DMS153 treated with DMSO at 0.1 percent for 48 hours (cell line): ENCODE measurements at regions not wholly inside any gene's neighbourhood (a gene's known extent, or its start where the extent isn't known, plus 50 kb on each side); places are given as distances from the start of the nearest gene placed in this dataset.

Experiments
- DNase-seq: peaks from one replicate; lab custom pipeline; 2025; ENCODE audit not compliant: unreplicated experiment; lab: John Stamatoyannopoulos, UW

DNA sequence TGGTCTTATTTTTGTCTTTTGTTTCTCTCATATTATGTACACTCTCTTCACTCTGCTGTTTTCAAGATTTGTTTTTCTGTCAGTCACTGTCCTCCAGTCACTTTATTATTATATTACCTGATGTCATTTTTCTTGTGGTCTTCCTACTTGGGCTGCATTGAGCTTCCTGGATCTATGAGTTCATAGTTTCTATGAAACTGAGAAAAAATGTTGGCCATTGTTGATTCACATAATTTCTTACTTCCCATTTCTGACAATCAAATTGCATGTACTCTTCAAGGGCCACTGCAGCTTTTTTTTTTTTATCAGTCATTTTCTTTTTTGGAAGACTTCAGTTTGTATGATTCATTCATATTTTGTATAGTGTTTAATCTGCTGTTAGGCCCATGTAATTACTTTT, 1180.6 kb upstream of the GBE1 start:
- no peak for DNase-seq

GRCh38 chr3:82940124-82940523, 1178.7 kb upstream of the GBE1 start:
- DNase-seq: no peak

DNA sequence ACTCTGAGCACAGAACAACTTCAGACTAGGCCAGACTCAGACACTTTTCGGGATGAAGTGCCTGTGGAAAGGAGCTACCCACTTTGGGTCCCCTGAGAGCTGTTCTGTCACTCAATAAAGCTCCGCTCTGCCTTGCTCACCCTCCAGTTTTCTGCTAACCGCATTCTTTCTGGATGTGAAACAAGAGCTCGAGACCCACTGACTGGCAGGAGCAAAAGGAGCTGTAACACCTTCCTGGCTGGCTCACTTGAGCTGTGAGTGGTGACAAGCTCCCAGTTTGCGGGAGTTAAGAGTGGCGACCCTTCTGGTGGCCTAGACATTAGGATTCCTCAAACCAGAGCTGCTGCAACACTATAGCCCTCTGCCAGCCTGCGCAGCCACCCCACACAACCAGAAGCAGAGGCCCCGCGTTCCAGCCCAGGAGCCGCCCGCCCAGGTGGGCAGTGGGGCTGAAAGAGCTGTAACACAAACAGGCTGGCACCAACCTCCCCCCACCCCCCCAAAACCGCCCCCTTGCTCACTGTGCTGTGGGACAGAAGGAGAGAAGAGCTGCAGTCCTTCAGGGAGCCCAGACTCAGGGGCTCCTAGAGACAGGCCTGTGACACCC, 1178.1 kb upstream of the GBE1 start:
- no peak for DNase-seq

DNA sequence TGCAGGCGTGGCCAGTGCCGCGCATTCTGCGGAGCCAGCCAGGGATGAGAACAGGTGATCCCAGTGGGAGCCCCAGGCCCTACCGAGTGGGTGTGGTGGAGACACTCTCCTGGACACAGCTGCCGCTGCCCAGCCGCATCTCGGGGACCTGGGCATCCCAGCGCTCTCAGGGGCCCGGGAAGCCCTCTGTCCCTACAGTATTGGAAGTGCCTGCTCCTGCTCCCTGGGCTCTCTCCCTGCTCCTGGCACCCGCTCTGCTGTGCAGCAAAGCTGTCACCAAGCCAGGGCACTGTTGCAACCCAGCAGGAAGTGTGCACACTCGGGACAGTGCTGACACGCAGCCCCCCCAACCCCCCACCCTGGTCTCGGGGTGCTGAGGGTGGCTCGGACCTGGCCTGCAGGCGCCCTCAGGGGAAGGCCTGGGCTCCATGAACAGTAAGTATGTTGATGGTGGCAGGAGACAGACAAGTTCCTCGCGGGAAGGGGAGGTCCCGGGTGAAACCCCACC, 1177.4 kb upstream of the GBE1 start:
- DNase-seq: no peak

DNA sequence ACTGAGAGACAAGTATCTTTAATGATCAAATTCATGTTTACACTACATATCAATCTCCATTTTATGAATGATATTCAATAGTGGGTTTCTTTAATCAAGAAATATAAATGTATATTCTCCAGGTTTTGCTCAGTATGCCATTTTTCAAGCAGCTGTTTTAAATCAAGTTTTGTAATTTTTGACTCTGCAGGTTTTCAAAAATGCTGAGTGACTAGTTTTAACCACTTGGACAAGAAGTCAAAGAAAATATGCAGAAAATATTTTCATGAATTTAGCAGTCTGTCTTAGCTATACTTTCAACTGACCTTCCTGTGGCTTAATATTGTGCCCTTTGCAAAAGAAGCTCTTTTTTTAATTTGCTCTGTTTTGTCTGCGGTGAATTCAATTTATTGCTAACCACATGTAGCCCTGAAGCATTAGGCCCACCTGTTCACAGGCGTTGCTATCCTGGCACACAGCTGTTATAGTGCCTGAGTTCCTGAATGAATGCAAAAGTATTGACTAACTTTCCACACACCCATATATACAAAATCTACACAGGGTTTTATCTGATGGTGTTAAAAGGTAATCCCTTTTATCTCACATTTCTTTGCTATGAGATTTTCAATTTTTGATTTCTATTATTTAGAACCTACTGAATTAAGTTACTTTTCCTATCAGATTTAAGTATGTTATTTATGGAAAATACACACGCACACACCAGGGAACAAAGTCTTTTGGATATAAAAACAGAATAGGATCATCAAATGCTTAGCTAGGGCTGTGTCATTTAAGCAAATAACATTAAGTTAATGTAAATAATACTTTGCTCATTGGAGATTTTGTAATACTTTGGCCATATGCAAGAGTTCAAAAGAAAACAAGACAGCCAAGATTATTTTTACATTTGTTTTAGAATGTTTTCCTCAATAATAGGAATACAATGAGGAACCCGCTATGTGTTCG, 1166.1 kb upstream of the GBE1 start:
- DNase-seq: no peak

DNA sequence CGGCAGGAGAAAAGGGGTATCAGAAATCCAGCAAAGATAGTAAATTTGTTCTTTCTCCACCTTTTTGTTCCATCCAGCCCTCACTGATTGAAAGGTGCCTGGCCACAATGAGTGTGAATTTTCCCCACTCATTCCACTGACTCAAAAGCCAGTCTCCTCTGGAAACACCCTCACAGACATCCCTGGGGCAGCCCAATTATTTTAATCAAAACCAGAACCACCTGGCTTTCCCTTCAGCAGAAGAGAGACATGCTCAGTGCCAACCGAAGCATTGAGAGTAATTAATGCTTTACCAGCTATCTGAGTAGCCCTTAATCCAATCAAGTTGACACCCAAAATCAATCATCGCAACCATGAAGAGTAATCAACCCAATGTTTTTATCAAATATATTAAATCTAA, 1129.6 kb upstream of the GBE1 start:
- no peak for DNase-seq

GRCh38 chr3:82883072-82883471, 1121.6 kb upstream of the GBE1 start:
- DNase-seq: no peak

DNA sequence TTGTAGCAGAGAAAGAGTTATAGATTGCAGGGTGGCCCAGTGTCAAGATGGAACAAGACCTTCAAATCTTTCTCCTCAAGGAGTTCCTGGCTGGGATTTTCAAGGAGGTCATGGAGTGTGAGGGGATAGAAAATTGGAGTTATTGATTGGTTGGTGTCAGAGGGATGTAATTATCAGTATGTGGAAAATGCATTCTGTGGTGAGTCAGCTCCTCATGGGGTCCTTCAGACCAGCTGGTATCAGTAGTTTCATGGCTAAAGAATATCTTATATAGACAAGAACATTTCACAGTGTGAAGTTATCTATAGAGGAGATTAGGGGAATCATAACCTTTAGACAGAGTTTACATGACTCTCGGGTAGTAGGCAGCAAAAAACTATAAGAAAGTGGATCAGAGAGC, 1114.0 kb upstream of the GBE1 start:
- DNase-seq: no peak

GRCh38 chr3:82839871-82840270, 1078.4 kb upstream of the GBE1 start:
- DNase-seq: no peak

GRCh38 chr3:82834098-82834497, 1072.7 kb upstream of the GBE1 start:
- no peak for DNase-seq

DNA sequence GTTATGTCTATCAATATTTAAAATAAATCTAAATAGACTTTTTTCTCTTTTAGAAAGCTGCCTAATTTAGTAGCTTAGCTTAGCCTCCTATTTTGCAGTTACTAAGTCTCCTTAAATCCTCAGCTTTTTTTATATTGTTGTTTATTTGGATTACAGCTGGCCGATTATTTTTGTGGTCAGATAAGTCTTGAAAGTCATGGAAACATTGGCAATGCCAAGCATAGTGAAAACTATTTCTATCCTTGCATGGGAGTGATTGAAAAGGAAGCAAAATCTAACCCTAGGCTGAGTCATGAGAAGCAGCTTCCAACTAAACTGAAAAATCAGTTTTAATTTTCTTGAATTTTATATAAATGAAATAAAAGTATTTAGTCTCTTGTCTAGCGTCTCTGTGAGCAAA, 1063.0 kb upstream of the GBE1 start:
- DNase-seq: no peak

- DNase-seq: no peak
These were observed 1054.6 kb upstream of the GBE1 start for GRCh38 chr3:82816086-82816485.

DNA sequence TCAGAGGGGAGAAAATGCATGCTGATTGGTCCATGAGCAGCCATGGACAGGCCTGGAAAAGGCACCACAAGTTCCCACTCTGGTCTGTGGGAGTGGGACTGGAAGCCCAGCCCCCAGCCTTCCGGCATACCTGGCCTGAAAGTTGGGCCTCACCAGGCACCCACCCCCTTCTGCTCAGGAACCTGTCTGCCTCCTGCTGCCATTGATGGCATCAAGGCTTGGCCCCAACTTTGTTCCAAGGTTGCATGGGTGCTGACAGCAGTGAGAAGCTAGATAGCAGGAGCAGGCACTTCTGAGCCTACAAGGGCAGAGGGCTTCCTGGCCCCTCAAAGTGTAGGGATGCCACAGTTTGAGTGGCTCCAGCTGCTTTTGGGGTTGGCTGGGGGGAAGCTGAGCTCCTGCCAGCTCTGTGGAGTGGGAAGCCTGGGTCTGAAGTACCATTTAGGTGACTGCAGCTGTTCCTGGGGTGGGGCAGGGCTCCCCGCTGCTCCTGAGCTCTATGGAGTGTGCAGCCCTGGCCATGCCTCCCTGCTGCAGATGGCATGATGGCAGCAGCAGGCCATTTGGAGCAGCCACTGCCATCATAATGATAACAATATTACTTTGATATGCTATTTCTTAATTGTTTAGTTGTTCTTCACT, 1054.1 kb upstream of the GBE1 start:
- DNase-seq: no peak

- DNase-seq: no peak
These were observed 1053.2 kb upstream of the GBE1 start for GRCh38 chr3:82814660-82815059.

DNA sequence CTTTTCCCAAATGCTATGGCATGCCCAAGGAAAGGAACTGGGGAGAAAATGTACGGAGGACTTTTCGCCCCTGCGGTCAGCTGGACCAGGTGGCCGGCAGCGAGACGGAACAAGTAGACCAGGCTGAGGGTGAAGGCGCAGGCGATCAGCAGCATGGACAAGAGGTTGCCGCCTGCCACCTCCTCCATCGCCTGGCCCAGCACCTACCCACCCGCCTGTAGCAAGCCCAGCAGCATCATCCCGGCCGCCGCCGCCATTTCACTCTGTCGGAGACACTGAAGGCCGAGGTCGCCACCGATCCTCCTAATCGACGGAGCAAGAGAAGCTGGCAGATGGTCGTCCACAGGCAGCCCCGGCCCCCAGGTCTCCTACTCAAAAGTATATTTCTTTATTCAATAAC, 1046.3 kb upstream of the GBE1 start:
- DNase-seq: no peak

DNA sequence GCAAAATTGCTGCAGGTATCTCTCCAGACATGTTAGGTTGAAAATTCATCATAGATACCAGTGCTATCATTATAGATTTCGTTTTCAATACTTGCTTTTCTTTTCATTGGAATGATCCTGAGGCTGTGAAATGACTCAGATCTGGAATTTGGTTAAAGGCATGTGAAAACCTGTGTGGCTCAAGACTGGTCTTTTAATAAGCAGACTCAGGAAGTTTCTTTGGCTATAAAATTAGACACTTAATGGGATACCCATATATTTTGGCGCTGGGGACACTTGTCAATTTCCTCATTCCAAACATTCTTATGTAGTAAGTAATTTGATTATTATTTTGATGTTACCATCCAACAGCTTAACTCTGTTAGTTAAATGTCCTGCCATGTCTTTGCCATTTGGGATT, 1041.1 kb upstream of the GBE1 start:
- DNase-seq: no peak

- DNase-seq: no peak
These were observed 1038.8 kb upstream of the GBE1 start for GRCh38 chr3:82800248-82800647.

- DNase-seq: no peak
These were observed 1035.3 kb upstream of the GBE1 start for GRCh38 chr3:82796765-82797164.

DNA sequence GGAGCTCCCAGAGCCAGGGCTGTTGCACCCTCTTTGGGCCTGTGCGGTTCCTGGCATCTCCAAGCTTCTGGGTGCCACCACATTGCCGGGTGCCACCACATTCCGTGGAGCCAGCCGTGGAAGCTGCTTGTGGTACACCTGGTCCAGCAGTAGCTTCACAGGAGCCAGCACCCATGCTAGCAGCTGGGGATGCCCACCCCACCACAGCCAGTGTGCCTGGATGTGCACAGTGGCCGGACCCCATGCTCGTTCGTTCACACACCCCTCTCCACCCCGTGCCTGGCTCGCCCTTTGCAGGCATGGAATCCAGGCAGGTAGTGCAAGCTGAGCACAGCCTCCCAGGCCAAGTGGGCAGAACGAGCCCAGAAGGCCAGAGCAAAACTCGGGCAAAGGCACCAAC, 1029.8 kb upstream of the GBE1 start:
- no peak for DNase-seq

DNA sequence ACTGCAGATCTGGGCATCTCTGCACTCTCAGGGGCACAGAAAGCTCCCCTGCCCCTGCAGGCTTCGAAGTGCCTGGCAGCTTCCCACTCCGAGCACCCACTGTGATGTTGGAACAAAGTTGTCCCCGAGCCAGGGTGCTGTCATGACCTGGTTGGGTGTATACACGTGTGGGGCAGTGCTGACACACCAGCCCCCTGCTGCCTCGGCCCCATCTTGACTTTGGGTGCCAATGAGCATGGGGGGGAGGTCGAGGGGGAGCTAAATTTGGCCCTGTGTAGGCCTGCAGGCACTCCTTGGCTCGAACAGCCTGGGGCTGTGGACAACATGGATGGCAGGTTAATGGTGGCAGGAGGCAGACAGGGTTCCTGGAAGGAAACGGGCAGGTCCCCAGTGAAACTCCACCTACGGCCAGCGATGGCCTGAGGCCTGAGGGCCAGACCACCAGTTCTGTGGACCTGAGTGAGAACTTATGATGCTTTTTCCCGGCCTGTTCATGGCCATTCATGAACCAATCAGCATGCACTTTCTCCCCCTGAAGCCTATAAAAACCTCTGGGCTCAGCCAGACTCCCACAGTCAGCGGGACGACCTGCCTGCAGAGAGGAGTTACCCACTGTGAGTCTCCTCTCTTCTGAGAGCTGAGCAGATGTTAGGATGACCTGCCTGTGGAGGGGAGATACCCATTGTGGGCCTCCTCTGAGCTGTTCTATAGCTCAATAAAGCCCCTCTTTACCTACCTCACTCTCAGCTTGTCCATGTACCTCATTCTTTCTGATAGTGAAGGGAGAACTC, 1029.1 kb upstream of the GBE1 start:
- no peak for DNase-seq

GRCh38 chr3:82783194-82783593, 1021.7 kb upstream of the GBE1 start:
- DNase-seq: no peak
